ENCODE measurements at regions not wholly inside any gene's neighbourhood (a gene's known extent, or its start where the extent isn't known, plus 50 kb on each side); places are given as distances from the start of the nearest gene placed in this dataset.
A peak's percentile ranks its signal among the peaks of the same experiment; 100 is the strongest.

DNA sequence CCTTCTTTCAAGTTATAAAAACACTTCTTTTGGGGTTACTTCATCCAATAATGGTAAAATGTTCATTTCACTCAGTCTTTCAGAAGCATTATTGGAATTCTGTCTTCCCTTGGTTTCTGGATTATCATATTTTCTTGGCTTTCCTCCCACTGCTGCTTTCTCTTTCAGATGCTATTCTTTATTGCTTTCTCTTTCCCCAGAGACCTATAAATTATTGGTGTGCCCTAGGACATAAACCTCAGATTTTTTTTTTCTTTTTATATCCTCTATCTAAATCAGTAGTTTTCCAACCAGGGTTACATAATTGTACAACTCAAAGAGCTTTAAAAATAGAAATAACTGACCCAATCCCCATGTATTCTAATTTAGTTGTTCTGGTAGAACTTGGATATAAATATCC lies 1005.5 kb downstream of the ARAP2 start:
- no peaks in the 10 kb centered on the region for H3K36me3 ChIP-seq (ENCODE audit: control insufficient read depth, insufficient read depth, low read length)
- H3K9me3 ChIP-seq (ENCODE audit: control insufficient read depth, insufficient read depth, low read length): no peaks in the 10 kb centered on the region
- H3K4me3 ChIP-seq (ENCODE audit: low read depth, low read length): no peak overlapping the region
- H3K9ac ChIP-seq (ENCODE audit: low read depth, low read length): no peak overlapping the region
- no peaks in the 10 kb centered on the region for H3K27me3 ChIP-seq (ENCODE audit: control insufficient read depth, insufficient read depth, low read length)
- no peaks in the 10 kb centered on the region for H3K4me1 ChIP-seq (ENCODE audit: control insufficient read depth, insufficient read depth, low read length)

DNA sequence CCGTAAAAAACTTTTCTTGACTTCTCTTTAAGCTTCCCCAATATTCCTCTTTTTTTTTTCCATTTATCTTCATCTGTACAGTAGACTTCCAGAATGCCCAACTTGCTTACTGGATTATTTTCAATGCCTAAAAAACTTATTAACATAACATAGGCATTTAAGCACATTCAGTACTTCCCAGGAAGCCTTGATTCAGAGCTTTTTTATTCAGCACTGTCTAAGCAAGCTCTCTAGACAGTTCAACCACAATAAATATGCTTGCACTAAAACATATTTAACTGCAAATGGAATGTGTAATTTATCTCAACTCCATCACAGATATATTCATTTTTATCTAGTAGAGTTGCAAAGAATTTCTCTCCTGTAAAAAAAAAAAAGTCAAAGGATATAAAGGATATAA lies 997.8 kb downstream of the ARAP2 start:
- H3K9ac ChIP-seq (ENCODE audit: low read depth, low read length): no peak overlapping the region

DNA sequence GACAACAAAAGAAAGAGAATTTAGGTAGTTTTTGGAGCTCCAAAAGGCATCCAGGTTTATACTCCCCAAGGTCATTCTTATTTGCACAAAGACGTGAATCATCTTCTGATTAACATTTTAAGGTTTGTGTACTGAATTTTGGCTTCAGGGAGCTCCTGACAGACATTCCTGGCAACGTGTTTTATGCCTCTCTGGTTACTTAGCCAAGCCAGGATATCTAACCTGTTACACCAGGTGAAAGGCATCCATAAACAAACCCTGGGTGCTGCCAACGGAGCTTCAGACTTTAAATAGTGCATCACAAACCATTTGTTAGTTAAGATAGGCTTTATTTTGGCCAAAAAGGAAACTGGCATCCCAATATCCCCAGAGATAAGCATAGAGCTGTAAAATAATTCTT lies 997.3 kb downstream of the ARAP2 start:
- H3K4me1 ChIP-seq (ENCODE audit: control insufficient read depth, insufficient read depth, low read length): peaks cover 5% of the 10 kb centered on the region
- H3K9me3 ChIP-seq (ENCODE audit: control insufficient read depth, insufficient read depth, low read length): no peaks in the 10 kb centered on the region
- no peaks in the 10 kb centered on the region for H3K36me3 ChIP-seq (ENCODE audit: control insufficient read depth, insufficient read depth, low read length)
- H3K4me3 ChIP-seq (ENCODE audit: low read depth, low read length): no peak overlapping the region
- no peak overlapping the region for H3K9ac ChIP-seq (ENCODE audit: low read depth, low read length)
- H3K27me3 ChIP-seq (ENCODE audit: control insufficient read depth, insufficient read depth, low read length): no peaks in the 10 kb centered on the region

More for the DNA sequence above, 997.8 kb downstream of the ARAP2 start:
- Histone ChIP-seq H3K27me3 (ENCODE audit: control insufficient read depth, insufficient read depth, low read length) (no peaks in the 10 kb centered on the region), H3K9me3 (ENCODE audit: control insufficient read depth, insufficient read depth, low read length) (no peaks in the 10 kb centered on the region), H3K36me3 (ENCODE audit: control insufficient read depth, insufficient read depth, low read length) (no peaks in the 10 kb centered on the region), H3K4me3 (ENCODE audit: low read depth, low read length) (no peak overlapping the region), H3K4me1 (ENCODE audit: control insufficient read depth, insufficient read depth, low read length) (peaks cover 5% of the 10 kb centered on the region)

DNA sequence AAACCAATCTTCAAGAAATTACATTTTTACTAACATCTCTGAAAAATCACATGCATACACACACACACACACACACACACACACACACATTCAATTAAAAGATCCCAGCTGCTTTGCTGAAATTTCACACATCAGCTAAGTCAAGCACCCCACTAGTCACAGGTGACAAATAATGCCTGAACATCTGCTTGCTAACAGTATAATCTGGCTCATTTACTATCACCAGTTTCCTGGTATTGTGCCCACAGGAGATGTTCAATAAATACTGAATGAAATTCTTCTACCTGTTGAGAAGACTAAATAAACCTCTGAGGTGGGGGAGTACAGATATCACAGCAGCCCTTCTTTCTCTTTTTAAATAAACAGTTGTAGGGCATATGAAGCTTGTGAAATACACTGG lies 994.0 kb downstream of the ARAP2 start:
- Histone ChIP-seq H3K9ac (ENCODE audit: low read depth, low read length) (no peak overlapping the region), H3K4me3 (ENCODE audit: low read depth, low read length) (no peak overlapping the region), H3K9me3 (ENCODE audit: control insufficient read depth, insufficient read depth, low read length) (no peaks in the 10 kb centered on the region), H3K4me1 (ENCODE audit: control insufficient read depth, insufficient read depth, low read length) (peaks cover 5% of the 10 kb centered on the region), H3K27me3 (ENCODE audit: control insufficient read depth, insufficient read depth, low read length) (no peaks in the 10 kb centered on the region), H3K36me3 (ENCODE audit: control insufficient read depth, insufficient read depth, low read length) (no peaks in the 10 kb centered on the region)

DNA sequence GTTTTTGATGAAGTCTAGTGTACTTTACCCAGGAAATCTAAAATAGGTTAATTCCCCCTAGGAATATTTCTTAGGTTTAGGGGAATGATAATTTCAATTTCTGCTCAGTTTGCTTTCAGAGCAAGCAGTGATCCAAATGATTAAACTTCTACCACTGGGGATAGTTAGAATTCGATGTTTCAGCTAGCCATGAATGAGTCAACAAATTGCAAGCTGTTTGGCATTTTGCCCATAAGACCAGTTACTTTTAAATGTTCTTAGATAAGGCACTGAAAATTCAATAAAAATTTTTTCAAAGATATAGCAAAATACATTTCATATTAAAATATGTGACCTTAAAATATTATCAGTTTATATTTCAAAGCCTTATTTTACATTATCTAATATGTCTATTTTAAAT lies 993.6 kb downstream of the ARAP2 start:
- H3K27me3 ChIP-seq (ENCODE audit: control insufficient read depth, insufficient read depth, low read length): no peaks in the 10 kb centered on the region
- no peaks in the 10 kb centered on the region for H3K36me3 ChIP-seq (ENCODE audit: control insufficient read depth, insufficient read depth, low read length)

DNA sequence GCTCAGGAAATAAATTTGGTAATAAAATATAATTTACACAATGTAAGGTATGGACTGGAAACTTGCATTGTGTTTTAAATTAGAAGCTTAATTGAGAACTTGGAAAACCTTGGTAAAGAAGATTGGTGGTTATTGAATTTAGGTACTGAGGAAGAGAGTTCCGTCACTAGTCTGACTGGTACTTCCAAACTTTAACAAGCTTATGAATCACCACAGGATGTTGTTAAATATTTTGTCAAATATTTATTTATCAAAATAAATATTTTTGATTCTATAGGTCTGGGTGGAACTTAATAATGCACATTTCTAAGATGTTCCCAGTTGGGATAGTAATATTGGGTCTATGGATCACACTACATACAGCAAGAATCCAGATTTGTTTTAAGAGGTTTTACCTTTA lies 992.2 kb downstream of the ARAP2 start:
- no peaks in the 10 kb centered on the region for H3K9me3 ChIP-seq (ENCODE audit: control insufficient read depth, insufficient read depth, low read length)
- no peaks in the 10 kb centered on the region for H3K4me1 ChIP-seq (ENCODE audit: control insufficient read depth, insufficient read depth, low read length)
- H3K4me3 ChIP-seq (ENCODE audit: low read depth, low read length): no peak overlapping the region
- no peaks in the 10 kb centered on the region for H3K27me3 ChIP-seq (ENCODE audit: control insufficient read depth, insufficient read depth, low read length)
- no peaks in the 10 kb centered on the region for H3K36me3 ChIP-seq (ENCODE audit: control insufficient read depth, insufficient read depth, low read length)
- H3K9ac ChIP-seq (ENCODE audit: low read depth, low read length): no peak overlapping the region

More for the DNA sequence above, 993.6 kb downstream of the ARAP2 start:
- no peak overlapping the region for H3K9ac ChIP-seq (ENCODE audit: low read depth, low read length)
- H3K4me3 ChIP-seq (ENCODE audit: low read depth, low read length): no peak overlapping the region
- peaks cover 5% of the 10 kb centered on the region for H3K4me1 ChIP-seq (ENCODE audit: control insufficient read depth, insufficient read depth, low read length)
- no peaks in the 10 kb centered on the region for H3K9me3 ChIP-seq (ENCODE audit: control insufficient read depth, insufficient read depth, low read length)

DNA sequence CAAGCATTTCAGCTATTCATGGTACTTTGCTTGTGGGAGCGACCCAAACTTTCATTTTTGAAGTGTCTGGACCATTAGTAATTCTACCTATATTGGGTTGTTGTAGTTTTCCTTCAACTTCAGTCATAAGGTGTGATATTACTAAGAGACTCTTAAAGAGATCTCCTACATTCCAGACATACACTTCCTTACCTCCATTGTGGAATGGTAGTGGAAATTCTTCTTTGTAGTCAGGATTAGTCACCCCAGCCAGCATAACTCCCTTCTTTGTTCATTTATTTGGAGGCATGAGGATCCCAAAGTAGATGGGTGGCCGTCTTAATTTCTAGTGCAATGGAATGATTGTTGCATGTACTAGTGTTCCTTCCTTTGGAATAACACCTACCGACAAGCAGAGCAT lies 991.4 kb downstream of the ARAP2 start:
- H3K9me3 ChIP-seq (ENCODE audit: control insufficient read depth, insufficient read depth, low read length): no peaks in the 10 kb centered on the region
- no peaks in the 10 kb centered on the region for H3K27me3 ChIP-seq (ENCODE audit: control insufficient read depth, insufficient read depth, low read length)
- H3K4me1 ChIP-seq (ENCODE audit: control insufficient read depth, insufficient read depth, low read length): no peaks in the 10 kb centered on the region
- no peaks in the 10 kb centered on the region for H3K36me3 ChIP-seq (ENCODE audit: control insufficient read depth, insufficient read depth, low read length)
- H3K4me3 ChIP-seq (ENCODE audit: low read depth, low read length): no peak overlapping the region
- H3K9ac ChIP-seq (ENCODE audit: low read depth, low read length): no peak overlapping the region

DNA sequence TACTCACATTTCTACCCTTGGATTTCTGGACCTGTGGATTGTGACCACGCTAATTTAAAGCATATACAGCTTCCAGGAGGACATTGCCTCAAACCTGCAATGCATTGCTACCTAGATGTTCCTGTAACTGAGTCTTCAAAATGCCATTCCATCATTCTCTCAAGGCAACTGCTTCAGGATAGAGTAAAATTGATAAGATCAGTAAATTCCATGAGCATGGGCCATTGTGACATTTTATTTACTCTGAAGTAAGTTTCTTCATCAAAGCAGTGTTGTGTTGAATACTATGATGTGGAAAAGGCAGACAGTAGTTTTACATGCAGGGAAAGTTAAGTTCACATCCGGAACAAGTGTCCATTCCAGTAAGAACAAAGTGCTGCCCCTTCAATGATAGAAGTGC lies 991.0 kb downstream of the ARAP2 start:
- Histone ChIP-seq H3K27me3 (ENCODE audit: control insufficient read depth, insufficient read depth, low read length) (no peaks in the 10 kb centered on the region), H3K4me1 (ENCODE audit: control insufficient read depth, insufficient read depth, low read length) (no peaks in the 10 kb centered on the region), H3K4me3 (ENCODE audit: low read depth, low read length) (no peak overlapping the region), H3K9me3 (ENCODE audit: control insufficient read depth, insufficient read depth, low read length) (no peaks in the 10 kb centered on the region), H3K9ac (ENCODE audit: low read depth, low read length) (no peak overlapping the region), H3K36me3 (ENCODE audit: control insufficient read depth, insufficient read depth, low read length) (no peaks in the 10 kb centered on the region)

DNA sequence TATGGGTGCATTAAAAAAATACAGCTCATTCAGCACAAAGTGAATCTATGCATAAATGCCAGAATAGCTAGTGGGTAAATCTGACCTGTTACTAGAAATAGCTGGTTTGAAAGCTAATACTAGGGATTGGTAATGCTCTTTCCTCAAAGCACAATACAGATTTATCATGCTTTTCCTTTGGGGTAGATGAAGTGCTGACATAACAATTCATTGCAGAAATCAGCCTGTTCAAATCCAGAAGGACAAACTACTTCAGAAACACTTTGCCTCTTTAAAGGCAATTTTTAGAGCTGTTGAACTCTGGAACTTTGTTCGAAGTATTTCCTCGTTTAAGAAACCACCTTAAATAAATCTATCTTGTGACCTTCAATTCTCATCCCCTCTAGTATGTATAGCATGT lies 957.9 kb downstream of the ARAP2 start:
- Histone ChIP-seq H3K4me3 (ENCODE audit: low read depth, low read length) (no peak overlapping the region), H3K36me3 (ENCODE audit: control insufficient read depth, insufficient read depth, low read length) (no peaks in the 10 kb centered on the region), H3K4me1 (ENCODE audit: control insufficient read depth, insufficient read depth, low read length) (no peaks in the 10 kb centered on the region), H3K27me3 (ENCODE audit: control insufficient read depth, insufficient read depth, low read length) (no peaks in the 10 kb centered on the region), H3K9ac (ENCODE audit: low read depth, low read length) (no peak overlapping the region), H3K9me3 (ENCODE audit: control insufficient read depth, insufficient read depth, low read length) (no peaks in the 10 kb centered on the region)

DNA sequence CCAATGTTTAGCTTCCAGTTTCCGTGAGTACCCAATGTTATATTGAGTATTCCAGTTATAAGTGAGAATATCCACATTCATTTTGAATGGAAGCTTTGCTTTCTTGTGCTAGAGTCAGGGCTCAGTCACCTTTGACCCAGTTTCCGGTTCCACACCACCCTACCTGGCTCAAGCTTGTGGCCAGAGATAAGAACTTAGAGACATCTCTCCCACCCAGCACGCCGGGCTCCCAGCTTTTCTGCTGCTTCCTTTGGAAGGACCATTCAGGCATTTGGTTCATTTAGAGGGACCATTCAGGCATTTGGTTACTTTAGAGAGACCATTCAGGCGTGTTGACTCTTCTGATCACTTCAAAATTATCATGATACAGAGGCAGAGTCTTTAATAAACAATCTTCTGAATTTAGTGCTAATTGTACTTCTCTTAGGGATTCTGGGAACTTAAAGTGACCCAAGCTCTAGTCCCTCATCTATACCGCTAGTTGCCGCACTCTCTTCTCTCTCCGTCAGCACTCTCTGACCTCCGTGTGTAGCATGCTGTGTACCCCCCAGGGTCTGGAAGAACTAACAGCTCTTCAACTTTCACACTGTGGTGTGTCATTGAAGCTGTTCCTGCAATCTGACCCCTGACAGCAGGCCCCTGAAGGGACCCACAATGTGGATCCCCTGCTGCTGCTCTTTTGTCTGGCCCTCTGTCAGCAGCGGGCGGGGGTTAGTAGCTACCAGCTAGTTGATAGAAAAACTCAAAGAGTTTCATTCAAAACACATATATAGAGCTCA lies 943.1 kb downstream of the ARAP2 start:
- Histone ChIP-seq H3K4me3 (ENCODE audit: low read depth, low read length) (peak overlapping the region; percentile 3), H3K9ac (ENCODE audit: low read depth, low read length) (no peak overlapping the region), H3K27me3 (ENCODE audit: control insufficient read depth, insufficient read depth, low read length) (no peaks in the 10 kb centered on the region)

DNA sequence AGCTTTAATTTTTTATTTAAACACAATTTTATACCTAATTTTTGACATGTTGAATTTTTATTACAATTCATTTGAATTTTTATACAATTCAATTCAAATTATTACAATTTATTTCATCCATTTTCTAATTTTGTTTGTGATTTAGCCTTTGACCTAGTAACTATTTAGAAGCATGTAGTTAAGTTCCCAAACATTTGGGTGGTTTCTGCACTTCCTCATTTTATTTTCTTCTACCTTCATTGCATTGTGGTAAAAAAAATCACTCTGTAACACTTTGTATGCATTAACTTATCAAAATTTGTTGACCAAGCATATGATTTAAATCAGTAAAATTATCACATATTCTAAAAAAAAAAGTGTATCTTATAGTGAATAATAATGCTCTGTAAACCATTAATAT lies 928.9 kb downstream of the ARAP2 start:
- Histone ChIP-seq H3K4me3 (ENCODE audit: low read depth, low read length) (no peak overlapping the region), H3K27me3 (ENCODE audit: control insufficient read depth, insufficient read depth, low read length) (no peaks in the 10 kb centered on the region), H3K4me1 (ENCODE audit: control insufficient read depth, insufficient read depth, low read length) (no peaks in the 10 kb centered on the region), H3K36me3 (ENCODE audit: control insufficient read depth, insufficient read depth, low read length) (no peaks in the 10 kb centered on the region), H3K9ac (ENCODE audit: low read depth, low read length) (no peak overlapping the region), H3K9me3 (ENCODE audit: control insufficient read depth, insufficient read depth, low read length) (no peaks in the 10 kb centered on the region)

More for the DNA sequence above, 943.1 kb downstream of the ARAP2 start:
- Histone ChIP-seq H3K36me3 (ENCODE audit: control insufficient read depth, insufficient read depth, low read length) (no peaks in the 10 kb centered on the region), H3K9me3 (ENCODE audit: control insufficient read depth, insufficient read depth, low read length) (no peaks in the 10 kb centered on the region), H3K4me1 (ENCODE audit: control insufficient read depth, insufficient read depth, low read length) (peaks cover 10% of the 10 kb centered on the region)

DNA sequence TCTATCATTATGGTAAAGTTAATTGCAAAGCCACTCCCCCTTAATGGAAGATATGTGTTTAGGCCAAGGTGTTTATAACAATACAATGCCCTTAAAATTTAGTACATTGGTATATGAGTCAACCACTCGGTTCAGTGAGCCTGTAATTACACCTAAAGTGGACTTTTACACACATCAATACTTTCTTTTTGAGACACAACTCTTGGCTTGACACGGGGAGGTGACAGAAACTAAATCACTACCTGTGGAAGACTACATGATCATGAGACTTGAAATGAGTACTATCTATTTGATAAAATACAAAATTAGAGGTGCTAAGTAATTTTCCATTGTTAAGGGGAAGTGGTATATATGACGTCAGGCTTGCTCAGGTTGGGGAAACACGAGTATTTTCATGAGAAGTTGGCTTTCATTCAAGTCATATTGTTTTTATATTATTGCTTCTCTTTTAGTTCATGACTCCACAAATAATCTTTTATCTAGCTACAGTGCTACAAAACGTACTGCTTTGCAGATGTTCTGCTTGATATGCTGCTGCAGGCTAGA lies 918.3 kb downstream of the ARAP2 start:
- no peaks in the 10 kb centered on the region for H3K9me3 ChIP-seq (ENCODE audit: control insufficient read depth, insufficient read depth, low read length)
- H3K9ac ChIP-seq (ENCODE audit: low read depth, low read length): no peak overlapping the region
- H3K27me3 ChIP-seq (ENCODE audit: control insufficient read depth, insufficient read depth, low read length): no peaks in the 10 kb centered on the region
- H3K36me3 ChIP-seq (ENCODE audit: control insufficient read depth, insufficient read depth, low read length): no peaks in the 10 kb centered on the region
- no peak overlapping the region for H3K4me3 ChIP-seq (ENCODE audit: low read depth, low read length)
- no peaks in the 10 kb centered on the region for H3K4me1 ChIP-seq (ENCODE audit: control insufficient read depth, insufficient read depth, low read length)
